Femur (tissue), 1 donor: ENCODE measurements at regions not wholly inside any gene's neighbourhood (a gene's known extent, or its start where the extent isn't known, plus 50 kb on each side); places are given as distances from the start of the nearest gene placed in this dataset.

Source experiments
- DNase-seq: peaks from one replicate; pipeline ENCODE4 v3.0.0-alpha.2; 2017

DNA sequence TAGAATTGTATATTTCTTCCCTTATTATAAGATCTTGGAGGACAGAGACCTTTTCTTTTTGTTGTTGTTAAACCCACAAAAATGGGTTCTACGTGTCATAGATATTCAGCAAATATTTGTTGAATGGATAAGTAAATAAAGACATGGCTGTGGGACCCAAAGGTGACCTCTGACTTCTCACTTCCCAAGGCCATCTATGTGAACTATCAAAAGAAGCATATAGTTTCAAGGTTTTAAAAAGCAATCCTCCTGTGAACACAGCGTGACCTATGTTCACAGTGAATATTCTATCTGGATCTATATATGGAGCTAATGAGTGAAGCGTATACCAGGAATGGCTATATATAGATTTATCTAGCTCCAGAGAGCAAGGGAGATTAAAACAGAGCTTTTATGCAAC, 312.8 kb upstream of the C11orf87 start:
- DNase-seq, result no peak

DNA sequence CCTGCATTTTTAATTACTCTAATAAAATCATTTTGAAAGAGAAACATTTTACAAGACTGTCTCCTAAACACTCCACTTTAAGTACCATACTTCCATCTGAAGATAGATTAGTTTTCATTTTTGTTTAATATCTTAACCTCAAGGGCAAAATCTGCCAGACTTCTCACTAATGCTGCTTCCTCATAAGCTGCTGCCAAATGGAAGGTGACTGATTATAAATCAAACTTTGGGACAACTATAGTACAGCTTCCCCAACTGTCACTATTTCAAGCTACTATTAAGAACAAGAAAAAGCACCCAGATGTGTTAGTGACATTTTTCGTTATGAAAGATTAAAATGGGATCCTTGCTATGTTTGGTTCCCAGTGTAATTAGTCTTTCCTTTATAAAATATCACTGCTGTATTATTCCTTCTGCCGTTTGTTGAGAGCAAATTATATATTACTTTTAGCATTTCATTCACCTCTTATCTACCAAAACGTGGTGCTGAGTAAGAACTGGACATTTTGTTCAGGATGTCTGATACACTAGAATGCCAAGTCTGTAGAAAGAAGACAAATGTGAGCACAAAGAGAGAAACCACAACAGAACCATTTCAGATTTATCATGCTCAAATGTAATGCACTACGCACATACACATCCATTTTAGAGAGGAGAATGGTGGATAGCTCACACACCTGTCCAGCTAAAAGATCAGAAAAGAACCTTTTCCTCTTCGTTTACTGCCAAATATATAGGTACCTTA, 312.2 kb upstream of the C11orf87 start:
- no peak for DNase-seq

GRCh38 chr11:109112261-109112660, 309.7 kb upstream of the C11orf87 start:
- no peak for DNase-seq

- peak; percentile 44 for DNase-seq
Measured at GRCh38 chr11:109112821-109113280, 309.1 kb upstream of the C11orf87 start.

- no peak for DNase-seq
Measured at GRCh38 chr11:109120341-109120740, 301.6 kb upstream of the C11orf87 start.

DNA sequence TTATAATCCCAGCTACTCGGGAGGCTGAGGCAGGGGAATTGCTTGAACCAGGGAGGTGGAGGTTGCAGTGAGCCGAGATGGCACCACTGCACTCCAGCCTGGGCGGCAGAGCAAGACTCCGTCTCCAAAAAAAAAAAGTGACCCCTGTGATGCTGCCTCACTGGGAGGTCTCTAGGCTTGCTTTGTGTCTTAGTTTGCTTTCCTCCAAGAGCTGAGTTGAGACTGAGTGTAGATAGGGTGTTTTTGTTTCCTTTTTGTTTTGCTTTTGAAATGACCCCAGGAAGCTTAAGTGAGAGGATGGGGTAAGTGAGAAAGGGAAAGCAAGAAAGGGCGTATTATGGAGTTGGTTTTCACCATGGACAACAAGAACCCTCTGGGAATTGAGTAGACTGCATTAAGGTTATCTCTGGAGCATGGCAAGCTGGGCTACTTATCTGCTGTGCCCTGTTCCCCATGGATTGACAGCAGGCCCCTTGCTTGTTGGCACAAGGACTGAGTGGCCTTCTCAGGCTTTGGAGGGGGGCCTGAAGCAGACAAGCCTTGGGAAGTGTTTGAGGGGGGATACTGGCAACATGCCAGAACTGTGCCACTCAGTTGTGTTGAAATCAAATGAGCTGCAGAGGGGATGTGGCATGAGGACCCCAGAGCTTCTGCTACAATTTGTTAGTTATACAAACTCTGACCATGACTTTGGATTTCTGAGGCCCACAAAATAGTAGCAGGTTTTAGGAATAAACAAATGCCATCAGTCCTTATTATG, 300.6 kb upstream of the C11orf87 start:
- DNase-seq, result no peak

DNA sequence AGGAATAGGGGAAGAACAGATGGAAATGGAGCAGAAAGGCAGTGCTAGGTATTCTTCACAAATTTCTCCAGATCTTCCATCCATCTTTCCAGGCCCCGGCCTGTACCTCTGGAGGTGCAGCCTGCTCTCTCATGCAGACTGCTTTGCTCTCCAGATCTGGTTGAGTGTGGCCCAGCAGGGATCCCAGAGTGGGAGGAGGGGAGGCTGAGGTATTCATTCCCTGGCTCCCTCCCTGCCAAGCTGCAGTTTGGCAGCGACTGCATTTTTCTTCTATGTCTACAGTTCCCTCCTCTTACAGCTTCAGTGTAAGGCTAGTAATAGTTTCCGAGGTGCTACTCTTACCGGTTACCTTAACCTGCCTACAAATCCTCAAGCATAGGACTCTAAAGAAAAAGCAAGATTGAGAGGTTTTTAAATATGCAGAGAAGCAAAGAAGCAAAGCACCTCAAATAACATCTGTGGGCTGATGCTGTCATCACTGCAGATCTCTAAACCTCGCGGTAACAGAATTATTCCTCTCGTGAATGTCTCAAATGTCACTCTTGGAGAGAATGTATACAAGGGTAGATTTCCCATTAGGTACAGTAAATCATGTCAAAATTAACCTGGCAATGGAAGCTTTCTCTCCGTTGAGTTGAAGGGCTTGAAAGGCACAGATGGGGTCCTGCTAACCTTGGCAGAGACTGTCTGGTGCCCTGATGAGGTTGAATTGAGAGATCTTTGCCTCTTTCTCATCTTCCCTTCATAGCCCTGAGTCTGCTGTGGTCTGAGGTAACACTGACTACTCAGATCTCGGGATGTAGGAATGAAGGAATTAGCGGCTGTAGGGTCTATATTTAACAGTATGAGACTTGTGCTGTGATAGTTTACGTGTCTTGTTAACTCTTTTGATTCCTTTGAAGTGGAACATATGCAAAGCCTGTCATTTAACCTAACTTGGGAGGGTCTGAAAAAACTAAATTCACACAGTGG, 297.9 kb upstream of the C11orf87 start:
- DNase-seq, result peak; percentile 40

GRCh38 chr11:109130910-109131309, 291.1 kb upstream of the C11orf87 start:
- DNase-seq, result no peak

GRCh38 chr11:109132539-109132938, 289.5 kb upstream of the C11orf87 start:
- no peak for DNase-seq

- no peak for DNase-seq
Measured at GRCh38 chr11:109133159-109133558, 288.8 kb upstream of the C11orf87 start.

- DNase-seq, result no peak
Measured at GRCh38 chr11:109135627-109136026, 286.4 kb upstream of the C11orf87 start.

GRCh38 chr11:109138196-109138595, 283.8 kb upstream of the C11orf87 start:
- no peak for DNase-seq

DNA sequence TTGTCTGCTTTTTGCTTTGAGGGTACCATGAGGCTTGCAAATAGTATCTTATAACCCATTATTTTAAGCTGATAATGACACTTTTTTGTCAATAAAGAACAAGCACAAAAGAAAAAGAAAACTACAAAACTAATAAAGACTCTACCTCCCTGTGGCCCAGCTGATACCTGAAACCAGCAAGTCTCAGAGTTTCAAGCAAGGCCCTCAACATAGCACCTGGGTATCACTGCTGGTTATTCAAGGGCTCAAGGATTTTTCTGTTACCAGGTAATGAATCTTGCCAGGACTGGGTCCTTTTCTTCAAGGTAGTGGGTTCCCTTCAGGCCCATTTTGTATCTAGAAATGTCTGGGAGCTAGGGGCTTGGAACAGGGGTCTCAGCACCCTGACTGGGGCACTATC, 281.6 kb upstream of the C11orf87 start:
- no peak for DNase-seq

DNA sequence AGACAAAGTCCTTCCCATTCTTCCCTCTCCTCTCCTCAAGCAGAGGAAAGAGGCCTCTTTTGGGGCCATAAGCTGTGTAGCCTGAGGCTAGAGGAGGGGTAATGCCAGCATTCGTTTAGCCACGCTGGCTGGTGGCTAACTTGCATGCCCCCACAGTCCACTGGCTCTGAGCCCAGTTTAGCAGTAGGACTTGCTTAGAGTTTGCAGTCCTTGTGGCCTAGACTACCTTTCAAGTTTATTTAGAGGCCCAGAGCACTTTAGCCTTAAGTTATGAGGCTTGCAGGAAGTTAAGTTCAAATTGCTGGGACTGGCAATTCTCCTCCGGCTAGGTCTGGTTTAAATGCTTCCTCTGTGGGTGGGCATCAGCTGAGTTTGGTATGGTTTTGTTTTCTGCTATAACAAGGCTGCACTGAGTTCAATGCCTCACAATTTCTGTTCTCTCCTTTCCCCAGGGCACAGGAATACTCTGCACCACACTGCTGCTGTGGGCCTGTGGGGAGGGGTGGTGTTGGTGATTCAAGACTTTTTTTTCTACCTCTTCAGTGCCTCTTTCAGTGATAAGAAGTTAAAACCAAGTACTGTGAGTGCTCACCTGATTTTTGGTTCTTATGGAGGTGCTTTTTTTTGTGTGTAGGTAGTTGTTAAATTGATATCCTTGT, 281.0 kb upstream of the C11orf87 start:
- DNase-seq, result no peak

DNA sequence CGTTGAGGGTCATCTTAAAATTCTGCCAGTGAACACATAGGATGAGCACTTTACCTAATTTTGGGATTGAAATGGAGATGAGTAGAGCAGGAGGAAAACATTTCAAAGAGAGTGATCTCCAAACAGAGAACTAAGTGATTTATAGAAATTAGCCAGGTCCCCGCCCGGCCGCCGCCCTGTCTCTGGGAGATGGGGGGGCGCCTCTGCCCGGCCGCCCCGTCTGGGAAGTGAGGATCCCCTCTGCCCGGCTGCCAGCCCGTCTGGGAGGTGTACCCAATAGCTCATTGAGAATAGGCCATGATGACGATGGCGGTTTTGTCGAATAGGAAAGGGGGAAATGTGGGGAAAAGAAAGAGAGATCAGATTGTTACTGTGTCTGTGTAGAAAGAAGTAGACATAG, 276.7 kb upstream of the C11orf87 start:
- no peak for DNase-seq

- DNase-seq, result no peak
Measured at GRCh38 chr11:109147726-109148125, 274.3 kb upstream of the C11orf87 start.

GRCh38 chr11:109148669-109149068, 273.3 kb upstream of the C11orf87 start:
- DNase-seq, result no peak

DNA sequence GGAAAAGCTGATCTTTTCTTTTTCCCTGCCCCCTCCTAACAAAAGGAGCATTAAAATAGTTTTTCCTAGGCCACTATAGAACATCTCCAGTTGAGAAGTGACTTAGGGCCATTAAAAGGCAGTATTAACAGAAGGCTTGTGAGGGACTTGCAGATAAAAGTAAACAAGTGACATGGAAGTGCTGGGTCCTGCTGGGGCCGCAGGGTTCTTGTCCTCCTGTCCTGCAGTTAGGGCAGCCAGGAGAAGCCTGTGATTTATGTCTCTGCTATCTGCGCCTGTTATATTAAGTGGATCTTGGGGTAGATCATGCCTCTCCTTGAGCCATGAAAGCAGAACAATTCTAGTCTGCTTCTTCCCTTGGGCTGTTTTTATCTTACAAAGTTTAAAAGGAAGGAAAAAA, 271.4 kb upstream of the C11orf87 start:
- no peak for DNase-seq

DNA sequence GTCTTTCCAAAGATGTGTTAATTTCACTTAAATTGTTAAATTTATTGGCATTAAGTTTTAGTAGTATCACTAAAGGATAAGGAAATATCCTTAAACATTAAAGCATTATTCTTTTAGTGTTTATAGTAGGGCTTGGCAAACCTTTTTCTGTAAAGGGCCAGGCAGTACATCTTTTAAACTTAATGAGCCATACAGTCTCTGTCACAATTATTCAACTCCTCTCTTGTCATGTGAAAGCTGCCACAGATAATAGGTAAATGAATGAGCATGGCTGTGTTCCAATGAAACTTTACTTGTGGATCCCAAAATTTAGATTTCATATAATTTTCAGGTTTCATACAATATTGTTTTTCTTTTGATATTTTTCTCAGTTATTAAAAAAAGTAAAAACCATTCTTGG, 268.2 kb upstream of the C11orf87 start:
- no peak for DNase-seq

DNA sequence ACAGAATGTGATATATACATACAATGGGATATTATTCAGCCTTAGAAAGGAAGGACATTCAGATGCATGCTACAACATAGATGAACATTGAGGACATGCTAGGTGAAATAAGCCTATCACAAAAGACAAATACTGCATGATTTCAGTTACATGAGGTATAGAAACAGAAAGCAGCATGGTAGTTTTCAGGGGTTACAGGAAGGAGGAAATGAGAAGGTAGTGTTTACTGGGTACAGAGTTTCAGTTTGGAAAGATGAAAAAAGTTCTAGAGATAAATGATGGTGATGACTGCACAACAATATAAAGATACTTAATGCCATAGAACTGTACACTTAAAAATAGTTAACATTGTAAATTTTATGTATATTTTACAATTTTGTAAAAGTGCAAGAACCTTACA, 266.7 kb upstream of the C11orf87 start:
- no peak for DNase-seq

GRCh38 chr11:109165035-109165434, 257.0 kb upstream of the C11orf87 start:
- no peak for DNase-seq

GRCh38 chr11:109166441-109166840, 255.5 kb upstream of the C11orf87 start:
- no peak for DNase-seq

DNA sequence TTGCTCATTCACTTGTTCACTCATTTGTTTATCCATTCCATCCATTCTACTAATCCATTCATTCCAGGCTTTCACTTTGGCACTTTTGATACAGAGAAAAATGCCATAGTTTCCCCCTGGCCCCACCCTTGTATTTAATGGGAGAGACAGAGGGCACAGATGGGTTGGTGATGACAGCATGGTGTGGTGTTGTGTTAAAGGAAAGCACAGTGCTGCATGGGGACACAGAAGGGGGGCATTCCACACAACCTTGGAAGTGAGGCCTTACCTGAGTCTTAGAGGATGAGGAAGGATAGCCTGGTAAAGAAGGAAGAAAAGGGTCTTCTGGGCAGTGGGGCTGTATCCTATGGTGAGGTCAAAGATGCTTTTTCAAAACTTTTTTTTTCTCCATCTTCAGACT, 248.5 kb upstream of the C11orf87 start:
- DNase-seq, result no peak
